Lower leg skin (tissue), 3 donors: ENCODE measurements at regions not wholly inside any gene's neighbourhood (a gene's known extent, or its start where the extent isn't known, plus 50 kb on each side); places are given as distances from the start of the nearest gene placed in this dataset.

Source experiments
- POLR2A ChIP-seq, 2 donors: fragments of 450-650 bp; IDR thresholded peaks; one replicate each; pipeline ENCODE4 v1.6.1; 2016 to 2017; ENCODE audit warnings: antibody characterized with exemption in 2 of 2, mild to moderate bottlenecking in 1 of 2, moderate library complexity in 1 of 2
- TF ChIP-seq, protein P1 (sequence below), 3 donors: fragments of 450-650 bp; IDR thresholded peaks; one replicate each; pipeline ENCODE4 v1.5.1; 2016; ENCODE audit warnings: antibody characterized with exemption in 3 of 3, mild to moderate bottlenecking in 3 of 3, moderate library complexity in 2 of 3

DNA sequence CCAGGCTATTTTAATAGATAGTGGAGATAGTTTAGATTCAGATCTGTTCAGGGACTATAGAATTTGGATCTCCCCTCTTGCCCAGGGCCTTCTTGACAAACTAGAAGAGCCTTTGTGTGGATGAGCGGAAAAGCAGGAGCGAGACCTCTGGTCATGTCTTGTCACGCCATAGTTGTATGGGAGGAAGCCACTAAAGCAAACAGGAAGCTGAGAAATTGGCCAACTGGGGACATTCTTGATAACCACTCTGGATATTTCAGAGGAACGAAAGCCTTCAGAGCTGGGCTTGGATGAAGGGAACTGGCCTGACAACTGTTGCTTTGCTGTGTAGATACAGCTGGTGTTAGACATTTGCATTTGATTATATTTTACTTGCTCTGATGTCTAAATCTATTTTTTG, 54.1 kb upstream of the EXOC2 start:
- TF ChIP-seq, protein P1, sequence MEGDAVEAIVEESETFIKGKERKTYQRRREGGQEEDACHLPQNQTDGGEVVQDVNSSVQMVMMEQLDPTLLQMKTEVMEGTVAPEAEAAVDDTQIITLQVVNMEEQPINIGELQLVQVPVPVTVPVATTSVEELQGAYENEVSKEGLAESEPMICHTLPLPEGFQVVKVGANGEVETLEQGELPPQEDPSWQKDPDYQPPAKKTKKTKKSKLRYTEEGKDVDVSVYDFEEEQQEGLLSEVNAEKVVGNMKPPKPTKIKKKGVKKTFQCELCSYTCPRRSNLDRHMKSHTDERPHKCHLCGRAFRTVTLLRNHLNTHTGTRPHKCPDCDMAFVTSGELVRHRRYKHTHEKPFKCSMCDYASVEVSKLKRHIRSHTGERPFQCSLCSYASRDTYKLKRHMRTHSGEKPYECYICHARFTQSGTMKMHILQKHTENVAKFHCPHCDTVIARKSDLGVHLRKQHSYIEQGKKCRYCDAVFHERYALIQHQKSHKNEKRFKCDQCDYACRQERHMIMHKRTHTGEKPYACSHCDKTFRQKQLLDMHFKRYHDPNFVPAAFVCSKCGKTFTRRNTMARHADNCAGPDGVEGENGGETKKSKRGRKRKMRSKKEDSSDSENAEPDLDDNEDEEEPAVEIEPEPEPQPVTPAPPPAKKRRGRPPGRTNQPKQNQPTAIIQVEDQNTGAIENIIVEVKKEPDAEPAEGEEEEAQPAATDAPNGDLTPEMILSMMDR (IDR thresholded peaks at IDR 0.05), result no peak
- no peak for TF ChIP-seq POLR2A (IDR thresholded peaks at IDR 0.05)
